ENCODE measurements at regions not wholly inside any gene's neighbourhood (a gene's known extent, or its start where the extent isn't known, plus 50 kb on each side); places are given as distances from the start of the nearest gene placed in this dataset.

DNA sequence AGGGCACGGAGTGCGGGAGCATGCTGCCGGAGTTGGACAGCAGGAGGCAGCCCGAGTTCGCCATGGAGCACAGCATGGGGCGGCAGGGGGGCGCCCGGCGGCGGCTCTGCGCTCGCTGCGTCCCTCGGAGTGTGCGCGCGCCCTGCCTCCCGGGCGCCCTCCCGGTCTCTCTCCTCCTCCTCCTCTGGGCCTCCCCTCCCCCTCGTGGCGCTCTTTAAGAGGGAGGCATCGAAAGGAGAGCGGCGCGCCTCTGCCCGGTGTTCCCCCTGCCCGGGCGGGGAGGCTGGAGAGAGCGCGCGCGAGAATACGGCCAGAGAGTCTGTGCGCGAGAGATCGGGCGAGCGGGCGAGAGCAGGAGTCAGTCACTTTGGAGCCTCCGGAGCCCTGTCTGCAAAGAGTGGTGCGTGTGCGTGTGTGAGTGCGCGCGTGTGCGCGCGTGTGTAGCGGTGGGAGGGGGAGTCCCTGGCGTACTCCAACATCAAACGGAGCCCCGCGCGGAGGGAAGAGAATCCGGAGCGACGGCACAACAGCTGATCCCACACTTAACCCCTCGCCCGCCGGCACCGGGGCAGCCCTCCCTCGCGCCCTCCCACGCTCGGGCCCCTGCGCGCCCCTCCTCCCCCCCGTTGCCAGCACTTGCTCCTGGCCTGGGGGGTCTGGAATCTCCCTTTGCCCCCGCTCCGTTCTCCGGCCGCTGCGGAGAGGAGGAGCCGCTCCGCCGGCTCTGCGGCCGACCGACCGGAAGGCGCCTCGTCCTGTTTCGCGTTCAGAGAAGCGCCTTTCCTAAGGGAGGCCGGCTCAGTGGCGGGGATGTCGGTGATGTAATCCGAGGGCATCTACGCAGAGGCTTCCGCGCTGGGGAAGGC is 108.9 kb downstream of the ENGASE start:
- no peak for DNase-seq

DNA sequence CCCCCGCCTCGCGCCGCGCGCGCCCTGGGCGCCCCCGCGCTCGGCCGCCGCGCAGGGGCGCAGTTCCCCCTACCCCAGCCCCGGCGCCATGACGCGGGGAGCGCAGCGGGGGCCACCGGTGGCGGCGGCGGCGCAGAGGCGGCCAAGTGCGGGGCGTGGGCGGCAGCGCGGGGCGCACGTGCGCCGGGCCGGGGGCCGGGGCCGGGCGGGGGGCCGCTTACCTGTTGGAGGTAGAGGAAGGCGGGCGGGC is 108.3 kb downstream of the ENGASE start:
- DNase-seq: no peak

DNA sequence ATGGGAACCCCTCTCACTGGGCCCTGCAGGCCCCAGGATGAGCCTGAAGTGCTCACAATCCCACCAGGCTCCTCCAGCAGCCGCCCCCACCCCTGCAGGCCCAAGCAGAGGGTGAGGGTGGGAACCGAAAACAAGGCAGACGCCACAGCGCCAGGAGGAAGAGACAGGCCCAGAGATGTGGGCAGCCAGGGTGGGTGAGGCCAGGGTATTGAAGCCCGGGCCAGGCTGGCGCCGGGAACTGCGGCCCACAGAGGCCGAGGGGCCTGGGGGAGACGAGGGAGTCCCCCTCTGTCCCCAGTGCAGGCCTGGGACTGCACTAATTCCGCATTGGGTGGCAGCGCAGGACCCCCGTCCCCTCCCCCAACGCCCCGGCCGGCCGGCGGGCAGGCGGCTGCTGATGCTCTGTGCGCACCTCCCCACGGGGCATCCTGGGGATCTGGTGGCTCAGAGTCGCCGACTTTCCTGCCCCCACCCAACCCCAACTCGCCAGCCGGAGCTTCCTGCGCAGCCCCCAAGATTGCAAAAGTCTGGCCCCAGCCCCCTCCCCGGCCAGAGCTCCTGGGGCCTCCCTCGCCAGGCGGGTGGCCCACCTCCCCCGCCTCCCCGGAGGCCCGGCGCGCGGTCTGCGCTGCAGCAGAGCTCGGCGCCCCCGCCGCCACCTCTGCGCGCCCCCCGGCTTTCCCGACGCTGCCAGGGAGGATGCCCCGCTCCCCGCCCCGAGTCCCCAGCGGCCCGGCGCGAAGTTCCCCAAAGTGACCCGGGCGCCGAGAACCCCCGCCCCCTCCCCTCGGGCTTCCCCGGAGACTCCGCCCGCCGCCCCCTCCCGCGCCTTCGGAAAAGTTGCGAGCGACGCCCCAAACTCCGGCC is 107.8 kb downstream of the ENGASE start:
- DNase-seq: no peak

DNA sequence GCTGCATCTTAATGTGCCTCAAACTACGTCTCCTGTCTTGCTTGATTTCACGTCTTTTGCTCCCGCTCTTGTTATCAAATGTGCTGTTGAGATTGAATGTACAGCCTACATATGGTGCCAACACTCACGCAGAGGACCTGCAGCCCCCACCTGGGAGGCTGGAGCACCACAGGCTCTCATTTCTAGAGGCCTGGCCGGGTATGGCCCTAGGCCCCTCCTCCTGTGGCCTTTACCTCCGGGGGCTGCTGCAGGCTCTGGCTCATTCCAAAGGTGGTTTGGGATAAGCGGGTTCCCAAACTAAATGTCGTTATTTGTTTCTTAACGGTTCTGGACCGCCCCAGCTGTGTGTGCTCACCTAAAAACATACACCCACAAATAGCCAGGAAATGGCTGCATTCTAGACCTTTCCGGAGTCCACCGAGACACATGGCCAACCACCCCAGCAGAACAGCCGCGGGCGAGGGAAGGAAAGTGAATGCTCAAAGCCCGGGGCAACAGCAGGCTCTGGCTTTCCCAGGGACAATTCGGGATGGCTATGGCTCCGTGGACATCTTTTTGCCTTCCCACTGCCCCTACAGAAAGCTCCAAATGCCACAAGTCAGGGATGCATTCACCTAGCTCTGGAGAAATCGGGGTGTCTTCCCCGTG is 105.9 kb downstream of the ENGASE start:
- no peak for DNase-seq

DNA sequence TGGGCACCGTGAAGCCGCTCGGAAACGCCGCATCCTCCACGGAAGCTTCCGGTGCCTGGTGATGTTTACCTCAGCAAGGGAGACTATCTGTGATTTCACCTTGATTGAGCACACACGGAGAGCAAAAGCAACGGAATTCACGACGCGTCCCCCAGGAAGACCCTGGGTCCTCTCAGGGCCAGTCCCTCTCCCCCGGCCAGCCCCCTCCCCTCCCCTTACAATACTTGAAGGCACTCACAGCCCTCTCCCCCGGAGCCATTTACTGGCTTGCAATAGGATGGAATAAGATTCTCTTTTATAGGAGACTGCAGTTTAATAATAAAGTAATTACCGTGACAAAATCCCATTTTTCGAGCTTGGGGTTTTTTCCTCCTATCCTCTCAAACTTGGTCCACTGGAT is 104.7 kb downstream of the ENGASE start:
- no peak for DNase-seq

DNA sequence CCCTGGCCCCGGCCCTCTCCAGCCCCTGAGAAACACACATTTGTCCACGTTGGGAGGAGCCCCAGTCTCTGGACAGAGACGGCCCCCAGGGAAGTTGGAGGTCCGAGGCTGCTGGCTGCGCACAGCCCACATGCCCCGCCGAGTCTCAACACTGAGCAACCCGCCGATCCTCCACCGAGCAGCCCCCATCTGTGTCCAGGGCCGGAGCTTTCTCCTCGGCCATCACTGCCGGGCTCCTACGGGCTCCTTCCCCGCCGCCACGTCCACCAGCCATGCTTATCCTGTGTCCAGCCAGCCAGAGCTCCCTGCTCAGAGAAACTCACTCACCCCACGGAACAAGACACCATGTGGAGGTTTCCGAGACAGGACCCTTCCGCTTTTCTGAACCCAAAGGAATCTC is 103.3 kb downstream of the ENGASE start:
- DNase-seq: no peak

DNA sequence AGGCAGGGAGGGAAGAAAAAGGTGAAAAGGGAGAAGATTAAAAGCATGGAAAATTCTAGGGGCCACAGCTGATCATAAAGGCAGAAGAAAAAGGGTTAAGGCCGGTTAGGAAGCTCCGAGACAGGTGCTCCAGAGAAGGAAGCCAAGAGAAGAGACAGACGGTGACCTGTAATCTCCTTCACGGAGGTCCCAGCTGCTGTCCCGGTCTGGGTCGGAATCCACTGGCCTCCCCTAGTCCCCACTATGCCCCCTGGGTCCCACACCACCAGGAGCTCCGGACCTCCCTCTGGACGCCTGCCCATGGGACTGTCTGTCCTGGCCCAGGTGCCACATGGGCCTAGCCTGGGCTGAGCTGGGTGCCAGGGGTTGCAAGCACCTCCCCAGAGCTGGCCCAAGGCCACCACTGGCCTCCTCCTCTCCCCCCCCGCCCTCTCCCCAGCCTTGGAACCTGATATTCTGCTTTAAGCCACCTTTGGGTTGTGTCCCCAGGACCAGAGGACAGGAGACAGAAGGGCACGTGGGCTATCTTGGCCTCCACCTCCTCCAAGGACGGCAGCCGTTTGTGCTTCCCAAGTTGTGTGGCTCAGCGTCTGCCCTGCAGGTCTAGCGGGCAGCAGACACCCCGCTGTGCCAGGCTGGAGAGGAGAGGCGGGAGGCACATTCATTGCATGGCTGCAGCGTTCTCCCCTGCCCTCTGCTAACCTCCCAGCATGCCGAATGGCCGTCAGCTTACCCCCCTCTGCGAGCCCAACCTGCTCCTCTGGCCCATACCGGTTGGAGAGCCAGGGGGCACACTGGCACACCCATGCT is 102.4 kb downstream of the ENGASE start:
- no peak for DNase-seq

DNA sequence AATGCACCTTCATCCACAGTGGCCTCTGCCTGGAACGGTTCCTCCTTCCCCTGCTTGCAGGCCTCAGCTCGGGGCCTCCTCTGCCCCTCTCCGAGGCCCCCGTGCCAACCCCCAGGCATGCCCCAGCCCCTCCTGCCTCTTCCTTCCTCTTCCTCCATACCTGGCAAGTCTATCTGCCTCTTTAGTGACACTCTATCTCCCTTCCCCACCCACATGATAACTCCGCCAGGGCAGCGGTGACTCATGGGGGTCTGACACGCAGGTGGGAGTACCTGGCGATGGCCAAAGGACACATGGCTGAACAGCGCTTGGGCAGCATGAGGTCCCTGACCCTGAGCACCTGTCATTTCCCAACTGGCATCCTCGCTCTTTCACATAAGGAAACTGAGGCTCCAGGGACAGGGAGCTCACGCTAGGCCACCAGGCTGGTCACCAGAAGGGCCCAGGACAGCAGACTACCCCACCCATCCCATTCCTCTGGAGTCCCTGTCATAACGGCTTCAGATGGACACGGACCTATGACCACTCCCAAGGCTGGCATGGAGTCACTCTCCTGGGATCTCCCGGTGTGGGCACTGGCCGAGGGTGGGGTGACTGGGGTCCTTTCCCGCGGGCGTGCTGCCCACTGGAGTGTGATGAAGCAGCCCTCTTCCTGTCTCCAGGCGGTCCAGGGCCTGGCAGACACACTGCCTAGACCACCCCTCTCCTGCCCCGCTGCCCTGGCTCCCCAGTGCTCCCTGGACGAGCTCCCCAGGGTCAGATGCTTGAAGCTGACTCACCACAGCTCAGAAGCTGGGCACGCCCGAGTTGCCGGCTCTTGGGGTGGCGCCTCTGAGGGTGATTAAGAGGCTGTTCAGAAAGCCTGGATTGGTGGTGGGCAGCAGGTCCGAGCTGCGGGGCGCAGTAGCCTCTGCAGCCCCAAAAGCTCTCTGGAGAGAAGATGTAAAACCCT is 100.6 kb downstream of the ENGASE start:
- DNase-seq: no peak

DNA sequence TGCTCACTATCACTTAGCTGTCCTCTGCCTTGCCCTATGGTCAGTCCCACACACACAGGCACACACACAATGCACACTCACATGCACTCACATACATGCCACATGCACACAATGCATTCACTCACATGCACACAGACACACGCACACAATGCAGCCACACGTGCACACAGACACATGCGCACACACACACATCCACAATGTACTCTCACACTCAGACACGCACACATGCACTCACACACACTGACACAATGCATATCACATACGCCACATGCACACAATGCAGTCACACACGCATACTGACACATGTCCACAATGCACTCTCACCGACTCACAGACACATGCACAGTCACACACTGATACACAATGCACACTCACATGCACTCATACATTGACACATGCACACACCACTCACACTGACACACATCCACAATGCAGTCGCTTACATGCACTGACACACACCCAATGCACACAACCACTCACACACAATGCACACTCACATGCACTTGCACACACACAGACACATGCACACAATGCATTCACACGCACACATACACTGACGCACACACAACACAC is 99.7 kb downstream of the ENGASE start:
- no peak for DNase-seq

DNA sequence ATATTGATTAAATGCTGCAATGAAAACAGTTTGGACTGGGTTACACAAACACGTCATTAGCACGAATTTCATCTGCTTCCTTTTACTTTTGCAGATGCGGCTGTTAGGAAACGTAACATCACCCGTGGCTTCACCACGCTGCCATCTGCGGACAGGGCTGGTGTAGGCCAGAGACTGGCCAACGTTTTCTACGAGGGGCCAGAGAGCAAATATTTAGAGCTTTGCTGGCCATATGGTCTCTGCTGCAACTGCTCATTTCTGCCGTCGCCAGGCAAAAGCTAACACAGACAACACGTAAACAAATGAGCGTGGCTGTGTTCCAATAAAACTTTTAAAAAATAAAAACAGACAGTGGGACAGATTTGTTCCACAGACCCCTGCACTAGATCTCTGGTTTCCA is 96.6 kb downstream of the ENGASE start:
- DNase-seq: no peak

DNA sequence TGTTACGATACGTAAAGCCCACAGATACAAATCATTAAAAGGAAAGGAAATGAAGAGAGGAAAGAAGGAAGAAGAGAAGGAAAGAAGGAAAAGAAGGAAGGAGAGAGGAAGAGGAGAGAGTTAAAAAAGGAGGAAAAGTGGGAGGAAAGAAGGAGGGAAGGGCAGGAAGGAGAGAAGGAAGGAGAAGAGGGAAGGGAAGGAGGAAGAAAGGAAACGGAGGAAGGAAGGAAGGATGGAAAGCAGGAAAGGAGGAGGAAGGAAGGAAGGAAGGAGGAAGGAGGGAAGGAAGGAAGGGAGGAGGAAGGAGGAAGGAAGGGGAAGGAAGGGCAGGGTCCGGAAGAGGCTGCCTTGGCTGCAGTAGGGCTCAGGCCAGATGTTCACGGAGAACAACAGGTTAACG is 95.2 kb downstream of the ENGASE start:
- no peak for DNase-seq

DNA sequence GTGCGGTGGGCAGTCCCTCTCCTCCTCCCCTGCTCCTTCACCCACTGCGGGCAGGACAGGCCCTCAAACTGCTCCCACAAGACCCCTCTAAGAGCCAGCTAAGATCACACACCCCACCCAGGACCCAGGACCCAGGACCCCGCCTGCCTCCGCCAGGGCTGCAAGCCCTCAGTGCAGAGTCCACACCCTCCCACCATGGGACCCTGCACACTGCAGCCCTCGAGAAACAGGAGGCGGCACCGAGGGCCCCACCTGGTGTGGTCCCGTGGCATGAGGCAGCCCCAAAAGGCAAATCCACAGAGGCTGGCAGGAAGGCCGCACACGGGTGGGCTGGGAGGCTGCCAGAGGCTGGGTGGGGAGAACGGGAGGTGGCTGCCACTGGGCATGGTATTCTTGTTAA is 94.7 kb downstream of the ENGASE start:
- no peak for DNase-seq

DNA sequence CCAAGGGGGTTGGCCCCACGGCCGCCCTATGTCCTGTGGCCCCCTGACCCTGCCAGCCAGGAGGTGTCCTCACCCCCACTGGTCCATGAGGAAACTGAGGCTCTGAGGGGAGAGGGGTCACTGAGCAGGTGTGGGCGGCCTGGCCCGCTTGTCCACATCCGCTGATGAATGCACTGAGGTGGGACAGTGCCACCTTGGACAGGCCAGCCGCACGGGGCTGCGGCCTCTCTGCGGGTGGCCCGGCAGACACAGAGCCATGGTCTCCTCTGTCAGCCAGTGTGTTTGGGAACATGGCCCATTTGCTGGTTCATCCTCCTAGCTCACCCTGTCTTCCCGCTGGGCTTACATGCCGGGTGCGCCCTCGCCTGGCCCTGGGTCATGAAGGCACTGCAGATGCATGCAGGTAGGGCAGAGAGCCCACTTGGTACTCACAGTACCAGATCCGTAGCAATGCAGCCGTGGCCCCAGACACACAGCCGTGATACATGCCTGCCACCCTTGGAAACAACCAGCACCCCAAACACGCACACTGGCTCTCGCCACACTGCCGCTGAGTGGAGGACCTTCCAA is 93.9 kb downstream of the ENGASE start:
- DNase-seq: no peak

DNA sequence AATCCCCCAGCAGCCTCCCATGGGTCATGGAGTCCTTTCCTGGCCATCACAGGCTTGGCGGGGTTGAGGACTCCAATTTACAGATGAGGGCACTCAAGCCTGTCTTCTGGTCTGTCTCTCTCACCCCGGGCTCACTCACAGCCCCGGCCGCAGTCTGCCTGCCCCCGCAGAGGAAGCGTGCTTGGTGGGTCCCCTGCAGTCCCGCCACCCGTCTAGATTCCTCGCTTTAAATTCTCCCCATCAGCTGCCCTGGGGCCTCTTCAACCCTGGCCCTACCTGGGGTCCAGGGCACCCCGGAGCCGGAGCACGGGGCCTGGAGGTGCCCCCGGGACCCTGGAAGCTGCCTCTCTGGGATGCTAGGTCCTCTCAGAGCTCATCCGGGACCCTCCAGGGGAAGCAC is 92.9 kb downstream of the ENGASE start:
- DNase-seq: no peak

DNA sequence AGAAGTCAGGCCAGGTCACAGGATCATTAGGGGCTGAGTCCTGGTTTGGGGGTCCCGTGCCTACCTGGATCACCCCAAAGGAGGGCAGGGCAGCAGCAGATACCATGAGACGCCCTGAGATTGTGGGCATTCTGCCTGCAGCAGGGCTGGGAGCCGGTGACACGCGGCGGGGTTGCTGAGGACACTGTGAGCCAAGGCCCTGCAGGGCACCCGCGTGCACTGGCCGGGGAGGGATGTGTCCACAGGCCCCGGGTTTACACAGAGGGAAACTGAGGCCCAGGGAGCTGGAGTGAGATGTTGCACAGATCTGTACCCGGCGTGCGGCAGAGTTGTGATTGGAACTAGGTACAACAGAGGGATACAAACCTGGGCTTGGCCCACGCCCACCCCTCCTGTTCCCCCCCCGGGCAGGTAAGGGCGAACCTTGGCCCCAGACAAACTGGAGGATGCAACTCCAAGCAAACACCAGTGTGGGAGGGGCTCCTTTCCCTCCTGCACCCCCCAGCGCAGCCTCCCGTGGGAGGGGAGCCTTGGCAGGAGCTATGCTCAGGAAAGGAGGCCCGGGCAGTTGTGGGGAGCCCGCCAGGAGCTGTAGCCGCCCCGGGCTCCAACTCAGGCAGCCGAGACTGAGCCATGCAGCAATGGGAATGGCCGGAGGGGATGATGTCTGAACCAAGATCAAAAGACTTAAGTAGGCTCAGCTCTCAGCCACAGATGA is 91.3 kb downstream of the ENGASE start:
- no peak for DNase-seq

DNA sequence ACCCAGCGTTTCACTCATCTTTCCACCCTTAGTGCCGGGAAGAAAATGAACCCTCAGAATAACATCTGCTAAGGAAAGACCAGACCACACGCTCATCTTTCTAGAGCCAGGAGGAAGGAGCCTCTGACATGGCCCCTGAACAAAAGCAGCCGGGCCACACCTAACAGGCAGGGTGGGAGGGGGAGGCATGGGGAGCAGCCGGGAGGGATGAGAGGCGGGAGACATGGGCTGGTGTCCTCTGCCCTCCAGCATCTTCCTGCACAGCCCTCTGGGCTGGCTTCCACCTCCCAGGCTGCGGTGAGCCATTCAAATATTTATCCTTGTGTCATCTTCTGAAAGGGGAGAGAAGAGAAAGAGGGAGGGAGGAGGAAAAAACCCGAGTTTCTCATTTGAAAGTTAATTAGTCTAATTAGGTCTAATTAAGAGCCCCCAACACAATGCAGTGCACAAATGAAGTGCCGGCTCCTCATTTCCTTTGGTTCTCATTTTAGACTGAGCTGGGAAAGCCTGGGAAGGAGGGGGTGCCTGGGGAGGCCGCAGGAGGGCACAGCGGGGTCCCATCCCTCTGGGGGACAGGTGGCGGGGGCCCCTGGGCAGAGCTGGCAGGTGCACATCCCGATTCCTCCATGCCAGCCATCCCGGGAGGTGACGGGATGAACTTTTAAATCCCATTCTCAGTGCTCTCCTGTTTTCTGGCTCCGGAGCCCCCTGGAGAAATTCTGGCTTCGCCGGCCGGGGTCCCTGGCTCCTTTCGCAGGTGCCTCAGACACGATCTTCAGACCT is 90.5 kb downstream of the ENGASE start:
- DNase-seq: no peak

DNA sequence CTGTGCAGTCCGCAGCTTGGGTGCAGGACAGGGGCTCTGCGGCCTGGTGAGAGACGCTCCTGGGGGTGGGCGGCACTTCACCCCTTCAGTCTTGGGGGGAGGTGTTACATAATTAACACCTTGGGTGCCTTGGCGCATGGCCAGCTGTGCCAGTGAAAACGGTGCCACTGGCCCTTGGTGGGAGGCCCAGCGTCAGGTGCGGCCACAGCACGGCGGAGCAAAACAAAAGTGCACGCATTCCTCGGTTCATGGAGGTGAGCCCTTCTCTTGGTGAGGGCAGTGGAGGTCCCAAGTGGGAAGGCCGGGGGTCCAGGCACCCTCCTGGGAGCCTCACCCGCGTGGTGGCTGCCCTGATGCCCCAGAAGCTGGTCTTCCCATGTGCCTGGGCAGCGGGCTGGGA is 89.8 kb downstream of the ENGASE start:
- no peak for DNase-seq

DNA sequence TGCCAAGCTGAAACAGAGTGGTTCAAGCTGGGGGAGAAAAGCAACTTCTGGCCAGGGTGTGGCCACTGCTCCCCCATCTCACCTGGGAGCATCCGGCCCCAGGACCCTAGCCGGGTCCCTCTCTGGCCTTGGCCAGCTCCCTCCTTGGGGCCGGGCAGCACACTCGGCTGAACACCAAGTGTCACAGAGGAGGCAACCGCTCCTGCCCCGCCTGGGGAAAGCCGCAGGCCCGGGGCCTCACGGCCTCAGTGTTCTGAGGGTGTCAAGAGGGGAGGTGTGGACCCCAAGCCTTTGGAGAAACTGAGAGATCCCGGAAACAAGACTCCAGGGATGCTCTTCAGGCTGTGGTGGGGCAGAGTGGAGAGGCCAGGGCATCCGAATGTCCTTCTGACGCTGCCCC is 88.4 kb downstream of the ENGASE start:
- no peak for DNase-seq
